ENCODE measurements at regions not wholly inside any gene's neighbourhood (a gene's known extent, or its start where the extent isn't known, plus 50 kb on each side); places are given as distances from the start of the nearest gene placed in this dataset.

- TF ChIP-seq CTCF (conservative IDR thresholded peaks at IDR 0.05 in 1 of 2, IDR thresholded peaks at IDR 0.05 in 1 of 2; ENCODE audit: extremely low read depth in 1 of 2, insufficient read depth in 1 of 2, low read depth in 1 of 2, low read length in 2 of 2): no peak
- no peak for TF ChIP-seq EZH2 (IDR thresholded peaks at IDR 0.05; ENCODE audit: borderline replicate concordance, low read length)
Measured at GRCh38 chr7:81500631-81501030, 269.2 kb downstream of the HGF start.
